ENCODE measurements at regions not wholly inside any gene's neighbourhood (a gene's known extent, or its start where the extent isn't known, plus 50 kb on each side); places are given as distances from the start of the nearest gene placed in this dataset.

DNA sequence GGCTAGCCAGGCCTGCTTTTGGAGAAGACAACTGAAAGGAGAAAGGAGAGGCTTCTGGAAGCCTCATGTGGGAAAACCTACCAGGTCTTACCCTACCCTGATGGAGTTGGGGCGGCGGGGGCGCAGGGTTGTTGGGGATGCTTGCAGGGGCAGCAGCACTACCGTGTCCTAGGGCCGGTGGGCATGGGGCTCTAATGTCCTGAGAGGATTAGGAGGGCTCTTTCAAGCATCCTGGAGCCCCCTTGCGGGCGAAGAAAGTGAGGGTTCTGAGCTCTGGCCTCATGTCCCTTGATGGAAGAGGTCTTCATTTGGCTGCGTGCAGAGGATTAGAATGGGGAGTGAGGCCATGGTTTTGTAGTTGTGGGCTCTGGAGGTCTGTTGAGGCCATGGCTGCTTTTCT, 86.9 kb upstream of the PITX1 start:
- DNase-seq: no peak

DNA sequence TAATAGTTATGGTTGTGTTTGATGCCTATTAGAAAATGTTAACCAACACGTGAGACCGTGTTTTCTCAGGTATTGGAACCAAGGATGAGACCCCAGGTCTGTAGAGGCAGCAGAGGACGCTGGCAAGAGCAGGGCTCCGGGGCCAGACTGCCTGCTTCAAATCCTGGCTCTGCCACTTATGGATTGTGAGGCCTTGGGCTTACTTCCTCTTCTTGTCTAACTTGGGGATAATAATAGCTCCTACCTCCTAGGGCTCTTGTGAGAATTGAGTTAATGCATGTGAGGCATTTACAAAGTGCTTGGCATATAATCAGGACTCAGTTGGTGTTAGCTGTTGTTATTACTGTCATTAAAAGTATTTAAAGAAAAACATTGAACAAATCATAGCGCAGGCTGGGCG, 85.5 kb upstream of the PITX1 start:
- no peak for DNase-seq

DNA sequence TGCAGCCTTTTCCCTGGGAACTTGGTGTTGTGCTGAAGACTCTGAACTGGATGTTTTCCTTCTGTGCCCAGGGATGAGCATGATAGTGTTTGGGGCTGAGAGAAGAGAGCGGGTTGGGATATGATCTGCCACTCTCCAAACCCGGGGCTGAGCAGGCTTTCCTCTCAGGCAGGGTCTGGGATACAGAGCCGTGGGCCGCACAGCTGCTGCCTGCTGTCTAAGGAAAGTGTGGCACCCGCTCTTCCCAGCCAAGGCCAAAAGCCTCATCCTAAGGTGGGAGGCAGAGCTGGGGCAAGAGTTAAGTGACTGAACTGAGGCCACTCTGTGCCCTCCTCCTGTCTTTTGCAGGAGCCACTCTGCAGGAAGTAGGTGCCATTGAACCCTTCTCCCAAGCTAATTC, 83.6 kb upstream of the PITX1 start:
- no peak for DNase-seq

DNA sequence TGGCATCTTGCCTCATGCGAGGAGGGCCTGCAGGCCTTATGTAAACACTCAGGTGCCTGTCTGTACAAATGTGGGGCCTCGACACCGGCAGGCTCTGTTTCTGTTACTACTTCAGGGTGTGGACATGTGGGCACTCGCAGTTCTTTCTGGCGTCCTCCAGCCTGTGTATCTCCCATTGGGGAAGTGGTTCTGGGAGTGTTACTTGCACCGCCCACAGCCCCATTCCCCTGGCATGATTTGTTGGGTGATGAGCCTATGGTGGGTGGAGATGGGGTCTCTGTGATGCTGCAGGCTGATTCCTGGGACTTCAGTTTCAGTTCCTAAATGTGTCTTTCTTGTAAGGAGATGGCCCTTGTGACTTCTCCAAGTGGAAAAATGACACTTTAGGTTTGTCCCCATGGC, 82.1 kb upstream of the PITX1 start:
- DNase-seq: no peak

DNA sequence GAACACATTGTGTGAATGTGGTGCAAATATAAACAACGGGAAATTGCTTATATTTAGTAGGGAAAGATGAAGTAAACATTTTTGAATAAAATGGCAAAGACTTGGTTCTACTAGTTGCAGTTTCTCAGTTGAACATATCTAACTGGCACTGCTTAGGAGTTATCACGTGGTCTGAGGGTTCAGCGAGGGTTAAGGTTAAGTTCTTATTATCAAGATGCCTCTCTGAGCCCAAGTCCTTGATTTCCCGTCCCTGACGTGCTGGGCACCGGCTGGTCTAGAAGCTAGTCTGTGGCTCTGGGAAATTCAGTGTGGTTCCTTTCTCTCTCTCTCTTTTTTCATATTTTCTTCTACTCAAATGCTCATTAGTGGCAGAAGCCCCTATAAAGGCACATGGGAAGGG, 81.6 kb upstream of the PITX1 start:
- DNase-seq: no peak

DNA sequence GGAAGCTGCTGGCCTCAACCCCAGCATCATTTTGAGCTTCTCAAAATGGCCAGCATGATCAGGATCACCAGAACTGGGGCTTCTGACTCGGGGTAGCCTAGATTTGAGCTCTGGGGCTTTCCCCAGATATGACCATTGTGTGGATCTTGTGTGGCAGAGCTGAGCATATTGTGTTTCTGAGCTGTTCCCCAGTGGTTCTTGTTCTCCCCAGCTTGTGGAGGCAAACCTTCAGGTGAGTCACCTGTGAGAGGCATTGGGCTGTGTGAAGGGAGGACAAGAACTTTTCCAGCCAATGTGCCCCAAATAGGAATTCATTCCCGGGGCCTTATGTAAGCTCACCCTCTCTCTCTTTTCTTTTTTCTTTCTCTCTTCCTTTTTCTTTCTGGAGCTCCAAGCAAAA, 80.7 kb upstream of the PITX1 start:
- no peak for DNase-seq

DNA sequence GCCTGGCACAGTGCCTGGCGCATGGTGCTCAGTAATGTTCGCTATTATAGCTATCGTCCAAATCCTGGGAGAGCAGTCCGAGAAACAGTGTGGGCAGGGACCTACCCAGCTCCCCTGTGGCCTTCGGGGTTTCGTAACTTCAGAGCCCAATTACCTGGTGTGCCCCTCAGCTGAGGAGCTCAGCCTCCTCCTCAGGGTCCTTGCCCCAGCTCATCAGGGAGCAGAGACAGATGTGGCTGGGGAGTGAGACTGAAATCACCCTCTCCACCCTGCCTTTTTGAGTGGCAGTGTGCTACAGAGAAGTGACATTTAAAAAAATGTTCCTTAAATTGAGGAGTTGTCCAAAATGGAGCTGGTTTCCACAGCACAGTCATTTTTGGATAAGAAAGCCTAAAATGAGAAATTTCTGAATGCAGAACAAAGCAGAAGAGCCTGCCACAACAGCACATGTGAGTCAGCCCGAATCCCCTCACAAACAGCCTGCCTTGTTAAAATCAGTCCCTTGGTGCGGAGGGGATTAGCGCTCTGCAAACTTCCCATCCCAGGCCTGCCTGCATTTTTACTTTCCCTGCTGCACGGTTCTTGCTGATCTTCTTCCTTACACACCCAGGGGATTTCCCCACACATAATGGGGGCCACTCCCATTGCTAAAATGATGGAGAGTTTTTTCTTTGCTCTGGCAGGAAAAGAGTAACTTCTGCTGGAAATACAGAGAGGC, 78.1 kb upstream of the PITX1 start:
- DNase-seq: peak; percentile 73

DNA sequence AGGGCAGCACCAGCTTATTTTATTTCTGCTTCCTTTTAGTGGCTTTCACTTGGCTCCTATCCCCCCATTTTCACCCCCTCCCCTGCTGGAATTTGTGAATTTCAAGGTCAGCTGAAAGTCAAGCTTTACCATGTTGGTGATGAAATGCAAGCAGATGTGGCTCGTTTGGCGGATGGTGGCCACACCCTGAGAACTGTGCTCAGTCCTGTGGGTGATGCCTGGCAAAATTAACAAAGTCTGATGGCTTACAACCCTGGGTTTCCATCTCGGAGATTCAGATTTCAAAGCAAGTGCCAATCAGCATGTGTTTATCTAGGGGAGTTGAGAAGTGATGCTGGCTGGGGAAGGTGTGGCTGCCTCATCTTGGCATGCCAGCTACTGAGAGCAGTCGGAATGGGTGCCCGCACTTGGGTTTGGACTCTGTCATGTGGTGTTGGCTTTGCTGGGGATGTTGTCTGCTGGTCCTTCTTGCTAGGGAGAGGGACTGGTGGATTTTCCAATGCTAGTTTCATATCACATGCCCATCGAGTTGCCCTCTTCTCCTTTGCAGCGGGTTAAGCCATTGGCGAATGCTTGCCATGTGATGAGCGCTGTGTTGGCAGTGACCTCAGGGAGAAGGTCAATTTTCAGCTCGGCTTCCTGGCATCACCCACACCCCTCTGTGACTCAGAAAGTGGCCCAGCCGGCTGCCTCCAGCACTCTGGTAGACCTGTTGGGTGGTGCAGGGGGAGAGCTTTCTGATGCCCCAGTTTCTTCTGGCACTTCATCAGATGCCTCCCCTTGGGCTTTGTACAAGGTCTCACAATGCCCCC, 77.0 kb upstream of the PITX1 start:
- no peak for DNase-seq

DNA sequence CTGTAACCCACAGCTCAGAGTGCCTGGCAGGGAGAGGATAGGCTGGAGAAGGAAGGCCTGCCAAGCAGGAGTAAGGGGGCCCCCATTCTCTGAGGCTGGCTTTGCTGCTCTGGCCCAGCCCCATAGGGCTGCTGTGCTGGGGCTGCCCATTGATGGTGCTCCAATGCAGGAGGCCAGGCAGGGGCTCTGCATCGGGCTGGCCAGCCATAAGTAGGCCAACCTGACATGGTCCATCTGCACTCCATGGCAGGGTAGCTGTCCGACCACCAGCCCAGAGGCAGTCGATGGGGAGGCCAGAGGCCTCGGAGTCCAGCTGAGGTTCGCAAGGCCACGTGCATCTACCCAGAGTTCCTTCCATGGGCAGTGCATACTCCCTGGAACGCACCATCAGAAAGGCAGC, 75.0 kb upstream of the PITX1 start:
- no peak for DNase-seq

DNA sequence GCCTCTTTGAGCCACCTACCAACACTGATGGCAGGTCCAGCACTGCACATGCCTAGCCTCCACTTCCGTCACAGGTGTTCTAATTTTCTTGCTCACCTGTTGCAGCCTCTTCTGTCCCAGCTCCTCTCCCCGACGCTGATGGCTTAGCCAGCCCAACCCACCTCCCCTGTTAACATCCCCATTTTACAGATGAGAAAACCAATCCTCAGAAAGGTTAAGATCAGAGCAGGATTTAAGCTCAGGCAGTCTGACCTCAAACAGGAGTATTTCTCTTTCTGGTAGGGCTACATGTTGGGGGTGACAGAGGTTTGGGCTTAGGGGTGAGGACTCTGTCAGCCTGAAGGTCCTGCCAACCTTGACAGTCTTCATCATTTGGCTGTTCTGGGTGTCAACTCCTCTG, 74.5 kb upstream of the PITX1 start:
- DNase-seq: no peak

DNA sequence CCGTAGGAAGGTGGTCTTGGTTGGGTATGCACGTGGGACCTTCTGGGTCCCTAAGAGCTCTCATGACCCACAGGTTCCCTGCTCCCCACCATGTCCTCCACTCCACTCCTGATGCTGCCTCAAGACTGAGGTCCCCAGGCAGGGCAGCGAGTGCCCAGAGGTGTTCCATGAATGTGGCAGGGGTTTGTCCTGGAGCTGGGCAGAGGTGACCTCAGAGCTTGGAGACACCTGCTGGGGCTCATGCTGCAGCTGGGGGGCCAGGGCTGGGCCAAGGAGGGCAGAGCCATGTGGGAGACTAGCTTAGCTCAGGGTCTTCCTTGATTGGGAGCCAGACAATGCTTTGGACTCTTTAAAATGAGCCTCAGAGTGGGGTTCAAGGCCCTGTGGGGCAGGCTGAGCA, 74.0 kb upstream of the PITX1 start:
- no peak for DNase-seq

DNA sequence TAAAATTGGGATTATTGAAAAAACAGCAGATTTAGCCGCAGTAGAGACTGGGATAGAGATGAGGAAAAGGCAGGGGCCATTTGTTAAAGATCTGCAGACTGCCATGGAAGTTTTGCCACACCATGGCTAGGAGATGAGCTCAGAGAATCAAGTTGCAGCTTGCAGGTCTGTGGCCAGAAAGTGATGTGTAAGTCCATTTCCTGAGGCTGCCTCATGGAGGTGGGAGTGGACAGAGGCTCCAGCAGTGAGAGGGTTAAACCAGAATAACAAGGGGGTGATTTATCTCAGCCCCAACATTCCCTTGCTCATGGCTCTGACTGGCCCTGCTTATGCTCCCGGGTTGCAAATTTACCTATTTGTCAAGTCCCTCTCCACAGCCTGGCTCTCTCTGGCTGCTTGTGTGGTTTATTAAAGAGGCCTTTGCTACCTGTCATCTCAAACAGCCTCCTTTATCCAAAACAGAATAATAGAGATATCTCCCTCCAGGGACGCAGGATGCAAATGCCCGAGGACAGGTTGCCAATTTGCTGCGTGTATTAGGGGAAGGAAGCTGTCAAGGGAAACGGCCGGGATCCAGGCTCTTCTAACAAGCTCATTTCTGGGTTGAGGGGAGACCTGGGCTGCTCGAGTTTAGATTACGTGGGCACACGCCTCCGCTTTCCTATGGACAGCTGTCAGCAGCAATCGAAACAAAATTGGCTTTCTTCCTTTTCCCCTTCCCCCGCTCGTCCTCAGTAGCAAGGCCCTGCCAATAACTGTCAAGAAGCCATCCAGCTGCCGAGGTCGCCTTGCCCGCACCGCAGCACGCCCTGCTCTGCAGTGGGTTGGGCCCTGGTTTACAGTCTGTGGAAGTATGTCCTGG, 72.8 kb upstream of the PITX1 start:
- DNase-seq: no peak

DNA sequence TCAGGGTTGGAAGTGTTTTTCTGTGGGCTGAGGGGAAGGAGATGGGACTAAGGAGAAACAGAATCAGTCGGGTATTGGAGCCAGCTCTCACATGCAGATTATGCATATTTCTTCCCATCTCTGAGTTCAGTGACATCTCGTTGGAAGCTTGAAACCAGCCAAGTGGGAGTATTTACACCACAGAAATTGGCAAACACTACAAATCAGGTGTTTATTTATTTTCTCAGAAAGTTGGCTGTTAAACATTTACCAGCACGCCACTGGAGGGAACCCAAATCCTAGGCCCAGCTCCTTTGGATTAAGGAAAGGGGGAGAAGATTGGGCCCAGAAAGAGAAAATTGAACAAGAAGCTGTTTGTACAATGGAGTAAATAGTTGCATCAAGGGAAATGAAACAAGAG, 72.1 kb upstream of the PITX1 start:
- DNase-seq: no peak

DNA sequence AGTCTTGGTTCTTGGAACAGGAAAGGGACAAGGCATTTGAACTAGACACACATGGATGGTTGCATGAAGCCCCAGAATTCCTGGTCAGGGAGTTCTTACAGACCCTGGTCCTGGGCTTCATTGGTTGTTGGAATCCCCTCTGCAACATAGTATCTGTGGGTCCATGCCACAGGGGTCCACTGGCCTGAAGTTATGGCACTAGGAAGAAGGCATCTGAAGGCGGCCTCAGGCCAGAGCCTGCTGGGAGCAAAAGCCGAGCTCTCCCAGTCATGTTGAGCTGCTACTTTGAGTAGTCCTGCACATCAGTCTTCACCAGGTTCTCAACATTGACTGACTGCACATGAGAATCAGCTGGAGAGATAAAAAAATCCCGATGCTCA, 71.1 kb upstream of the PITX1 start:
- DNase-seq: no peak

DNA sequence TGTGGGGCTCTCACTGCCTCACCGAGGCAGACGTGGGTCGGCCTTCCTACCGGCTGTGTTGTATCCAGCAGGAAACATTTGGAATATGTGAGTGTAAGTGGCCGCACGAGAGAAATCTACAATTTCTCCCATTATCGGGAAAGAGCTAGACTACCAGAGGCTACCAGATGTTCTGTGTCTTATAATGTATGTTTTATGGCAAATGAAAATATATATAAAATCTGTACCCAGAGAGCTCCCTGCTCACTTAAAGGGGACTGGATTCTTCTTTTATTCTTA, 69.5 kb upstream of the PITX1 start:
- no peak for DNase-seq

DNA sequence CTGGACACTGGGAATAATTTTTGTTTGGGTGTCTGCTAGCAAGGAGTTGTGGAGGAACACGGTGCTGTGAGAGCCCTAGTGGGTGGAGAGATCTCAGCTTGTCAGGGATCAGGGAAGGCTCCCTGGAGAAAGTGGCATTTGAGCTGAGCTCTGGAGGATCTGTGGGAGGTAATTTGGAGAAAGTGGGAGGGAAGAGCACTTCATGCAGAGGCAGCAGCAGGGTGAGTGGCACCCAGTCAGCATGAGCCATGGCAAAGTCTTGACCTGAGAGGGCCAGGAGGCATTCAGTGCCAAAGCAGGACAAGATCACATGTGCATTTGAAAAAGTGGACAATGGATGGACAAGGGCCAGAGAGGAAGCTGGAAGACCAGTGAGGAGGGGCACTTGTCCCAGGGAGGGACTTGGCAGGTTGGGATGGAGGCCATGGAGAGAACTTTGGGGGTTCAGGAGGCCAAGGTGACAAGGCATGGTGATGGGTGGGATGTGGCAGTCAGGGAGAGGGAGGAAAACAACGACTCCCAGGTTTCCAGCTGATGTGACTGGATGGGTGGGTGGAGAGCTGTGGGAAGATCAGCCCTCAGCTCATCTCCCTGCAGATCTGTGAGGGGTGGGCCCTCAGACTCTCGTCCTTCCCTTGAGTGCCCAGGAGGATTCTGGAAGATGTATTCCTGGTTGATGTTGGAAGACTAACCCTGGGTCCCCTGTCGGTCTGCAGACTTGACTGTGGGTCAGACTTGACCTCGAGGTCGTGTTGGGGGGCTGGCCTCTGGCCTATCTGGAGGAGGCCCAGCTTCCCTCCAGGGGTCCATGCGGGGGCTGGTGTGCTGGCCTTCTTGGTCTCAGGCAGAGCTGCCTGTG, 68.9 kb upstream of the PITX1 start:
- DNase-seq: no peak

DNA sequence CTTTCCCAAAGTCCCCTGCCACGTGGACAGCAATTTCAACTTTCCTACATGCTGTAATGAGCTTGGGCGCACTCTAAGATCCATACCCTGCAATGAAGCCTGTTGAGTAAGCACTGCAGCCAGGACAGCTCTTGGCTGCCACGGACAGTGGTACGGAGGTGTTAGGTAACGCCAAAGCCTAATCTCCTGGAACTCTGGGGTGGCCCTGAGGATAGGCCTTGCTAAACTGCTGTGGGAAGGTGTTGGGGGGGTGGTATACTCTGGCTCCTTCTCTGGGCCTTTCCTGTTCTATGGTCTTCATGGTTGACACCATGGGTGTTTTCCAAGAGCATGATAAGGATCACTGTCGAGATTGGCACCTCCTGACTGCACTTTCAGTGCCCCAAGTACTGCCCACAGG, 66.4 kb upstream of the PITX1 start:
- no peak for DNase-seq

DNA sequence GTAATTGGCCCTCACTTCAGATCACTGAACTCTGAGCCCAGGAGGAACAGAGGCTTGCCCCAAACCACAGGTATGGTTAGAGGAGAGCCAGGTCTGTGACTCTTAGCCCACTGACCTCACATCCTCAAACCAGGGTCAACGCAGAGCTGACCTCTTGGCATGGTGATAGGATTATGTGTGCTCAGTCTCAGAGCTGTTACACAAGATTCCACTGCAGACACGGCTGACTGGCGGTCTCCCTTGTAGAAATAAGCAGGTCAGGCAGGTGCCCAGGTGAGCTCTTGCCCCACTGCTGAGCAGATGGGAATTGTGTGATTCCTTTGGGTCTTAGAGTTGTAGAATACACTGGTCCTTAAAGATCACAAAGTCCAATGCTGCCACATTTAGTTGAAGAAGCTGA, 66.0 kb upstream of the PITX1 start:
- no peak for DNase-seq

DNA sequence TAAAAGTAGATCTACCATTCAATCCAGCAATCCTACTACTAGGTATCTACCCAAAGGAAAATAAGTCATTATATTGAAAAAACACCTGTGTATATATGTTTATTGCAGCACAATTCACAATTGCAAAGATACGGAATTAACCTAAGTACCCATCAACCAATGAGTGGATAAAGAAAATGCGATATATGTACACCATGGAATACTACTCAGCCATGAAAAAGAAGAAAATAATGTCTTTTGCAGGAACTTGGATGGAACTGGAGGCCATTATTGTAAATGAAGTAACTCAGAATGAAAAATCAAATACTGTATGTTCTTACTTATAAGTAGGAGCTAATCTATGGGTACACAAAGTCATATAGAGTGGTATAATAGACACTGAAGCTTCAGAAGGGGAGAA, 63.4 kb upstream of the PITX1 start:
- no peak for DNase-seq

DNA sequence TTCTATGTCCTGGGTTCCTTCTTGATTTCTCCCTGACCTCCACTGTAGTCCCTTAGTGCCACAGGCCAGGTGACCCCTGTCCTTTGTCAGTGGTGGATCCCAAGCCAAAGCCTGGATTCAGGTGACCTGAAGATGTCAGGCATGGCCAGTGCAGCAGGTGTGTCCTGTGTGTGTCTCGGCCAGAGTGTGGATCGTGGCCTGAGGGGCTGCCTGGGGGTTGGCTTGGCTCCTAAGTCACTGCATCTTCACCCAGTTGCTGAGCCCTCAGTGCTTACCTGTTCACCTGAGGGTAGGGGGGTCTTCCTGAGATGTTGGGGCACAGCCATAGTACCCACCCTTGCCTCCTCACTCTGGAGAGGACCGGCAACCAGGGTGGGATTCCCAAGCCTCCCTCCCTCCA, 61.8 kb upstream of the PITX1 start:
- DNase-seq: no peak

DNA sequence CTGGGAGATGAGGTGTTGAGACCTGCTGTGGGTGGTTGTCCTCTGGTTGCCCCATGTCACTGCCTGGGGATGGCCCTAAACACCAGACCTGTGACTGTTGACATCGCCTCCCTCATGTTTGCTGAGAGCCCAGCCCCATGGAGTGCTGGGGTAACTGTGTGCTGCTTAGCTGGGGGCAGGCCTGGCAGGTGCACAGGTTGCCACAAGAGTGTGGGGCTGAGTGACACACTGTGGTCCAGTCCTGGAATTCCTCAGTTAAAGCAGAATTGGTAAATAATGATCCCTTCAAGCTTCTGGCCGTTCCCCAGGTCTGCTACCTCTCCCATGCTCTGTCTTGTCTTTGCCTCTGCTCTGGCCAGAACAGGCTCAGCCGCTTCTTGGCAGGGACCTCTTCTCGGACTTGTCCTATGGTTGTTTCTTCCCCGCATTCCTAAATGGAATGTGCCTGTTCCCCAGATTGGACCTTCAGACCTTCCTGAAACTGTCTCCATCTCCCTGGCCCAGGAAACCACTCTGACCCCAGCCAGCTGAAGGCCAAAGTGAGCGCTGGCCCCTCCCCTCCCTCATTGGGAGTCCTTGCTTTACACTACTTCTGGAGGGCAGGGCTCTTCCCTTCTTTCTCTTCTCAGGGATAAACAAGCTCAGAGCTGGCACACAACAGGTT, 61.2 kb upstream of the PITX1 start:
- DNase-seq: no peak

Measured in skin of body (tissue), 1 donor.